ENCODE measurements at regions not wholly inside any gene's neighbourhood (a gene's known extent, or its start where the extent isn't known, plus 50 kb on each side); places are given as distances from the start of the nearest gene placed in this dataset.
"Not testable (repeated sequence)": the region's sequence is repeated elsewhere in the genome, so short reads cannot be mapped to it uniquely, and the experiment has no call there.

- no peak for DNase-seq
These were observed 494.4 kb upstream of the RGS6 start for GRCh38 chr14:71437870-71438269.

DNA sequence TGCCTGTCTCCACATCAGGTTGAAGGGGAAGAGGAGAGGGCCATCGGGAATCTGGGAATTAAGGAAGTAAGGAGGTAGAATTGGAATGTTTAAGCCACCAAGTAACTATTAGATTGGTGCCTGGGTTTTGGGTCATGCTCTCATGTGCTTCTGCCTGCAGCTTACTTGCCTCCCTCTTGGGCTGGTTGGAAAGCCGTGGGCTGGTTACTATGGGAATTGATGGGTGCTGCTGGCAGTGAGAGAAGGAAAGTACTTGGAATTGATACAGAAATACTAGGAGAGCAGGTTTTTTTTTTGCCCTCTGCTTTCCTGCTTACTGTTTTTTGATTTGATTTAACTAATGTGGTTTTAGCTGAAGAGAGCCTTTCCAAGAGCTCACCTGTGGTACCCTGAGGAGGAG is 493.5 kb upstream of the RGS6 start:
- DNase-seq, result no peak

GRCh38 chr14:71441126-71441525 is 491.1 kb upstream of the RGS6 start:
- DNase-seq, result no peak

- no peak for DNase-seq
These were observed 488.0 kb upstream of the RGS6 start for GRCh38 chr14:71444030-71444822.

DNA sequence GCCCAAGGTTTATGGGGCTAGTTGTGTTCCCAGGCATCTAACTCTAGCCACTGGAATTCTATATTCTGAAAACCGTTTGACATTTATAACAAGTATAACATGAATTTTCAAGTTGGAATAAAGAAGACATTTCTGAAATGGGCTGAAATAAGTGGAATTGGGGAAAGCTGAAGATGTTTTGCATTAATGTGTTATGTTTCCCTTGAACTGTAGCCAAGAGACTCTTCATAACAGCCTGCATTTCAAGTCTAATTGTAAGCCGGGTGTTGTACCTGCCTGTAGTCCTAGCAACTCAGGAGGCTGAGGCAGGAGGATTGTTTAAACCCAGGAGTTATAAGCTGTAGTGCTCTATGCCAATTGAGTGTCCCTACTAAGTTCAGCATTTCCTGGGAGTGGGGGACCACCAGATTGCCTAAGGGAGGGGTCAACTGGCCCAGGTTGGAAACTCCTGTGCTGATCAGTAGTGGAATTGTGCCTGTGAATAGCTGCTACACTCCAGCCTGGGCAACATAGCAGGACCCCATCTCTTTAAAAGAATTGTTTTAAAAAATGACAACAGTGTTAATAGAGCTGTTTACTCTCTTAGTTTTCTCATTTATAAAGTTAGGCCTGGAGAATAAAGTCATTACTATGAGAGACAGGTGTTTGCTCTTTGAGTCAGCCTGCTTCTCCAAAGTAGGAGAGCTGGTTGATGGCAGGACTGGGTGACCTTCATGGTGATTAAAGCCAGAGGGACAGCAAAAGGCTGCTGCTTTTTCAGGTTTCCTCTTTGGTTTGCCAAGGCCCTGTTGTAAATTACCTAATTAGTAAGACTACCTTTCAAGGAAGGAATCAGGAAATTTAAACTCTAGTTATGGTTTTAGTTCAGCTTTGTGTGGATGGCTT is 483.6 kb upstream of the RGS6 start:
- no peak for DNase-seq

DNA sequence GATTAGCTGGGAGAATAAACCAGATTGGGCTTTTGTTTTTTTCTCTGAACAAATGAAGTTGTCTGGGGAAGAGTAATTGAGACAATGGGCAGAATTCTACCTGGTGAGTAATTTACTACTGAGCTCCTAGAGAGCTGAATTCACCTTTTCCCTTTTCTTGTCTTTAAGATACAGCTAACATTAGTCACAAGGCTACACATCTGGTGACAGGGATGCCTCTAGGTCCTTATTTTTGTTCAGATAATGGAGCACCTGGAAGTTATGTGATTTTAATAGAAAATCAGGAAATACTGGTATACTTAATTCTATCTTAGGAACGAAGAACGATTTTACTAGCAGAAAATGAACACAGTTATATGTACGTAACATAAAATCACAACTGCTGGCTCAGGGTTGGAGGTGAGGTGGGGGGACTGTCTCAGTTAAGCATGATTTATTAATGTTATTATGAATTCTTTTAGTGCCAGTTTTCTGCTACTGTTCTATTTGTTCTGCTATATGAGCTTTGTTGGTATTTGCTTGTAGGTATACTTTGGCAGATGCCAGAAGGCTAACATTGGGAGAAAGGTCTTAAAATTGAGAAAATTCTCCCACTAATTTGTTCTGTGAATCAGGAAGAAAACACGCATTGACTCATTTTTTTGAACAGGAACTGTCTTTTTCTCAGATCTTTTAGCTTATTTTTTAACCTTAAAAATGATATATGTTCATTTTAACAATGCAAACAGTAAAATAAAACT is 482.7 kb upstream of the RGS6 start:
- DNase-seq, result no peak

DNA sequence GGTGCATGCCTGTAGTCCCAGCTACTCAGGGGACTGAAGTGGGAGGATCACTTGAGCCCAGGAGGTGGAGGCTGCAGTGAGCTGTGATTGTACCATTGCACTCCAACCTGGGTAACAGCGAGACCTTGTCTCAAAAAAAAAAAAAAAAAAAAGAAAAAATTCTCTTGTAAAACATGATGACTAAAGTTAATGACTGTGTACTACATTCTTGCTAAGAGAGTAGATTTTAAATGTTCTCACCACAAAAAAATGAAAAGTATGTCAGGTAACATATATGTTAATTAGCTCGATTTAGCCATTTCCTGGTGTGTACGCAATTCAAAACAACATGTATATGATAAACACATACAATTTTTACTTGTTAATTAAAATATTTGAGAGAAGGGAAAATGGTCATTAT is 480.7 kb upstream of the RGS6 start:
- DNase-seq, result no peak

DNA sequence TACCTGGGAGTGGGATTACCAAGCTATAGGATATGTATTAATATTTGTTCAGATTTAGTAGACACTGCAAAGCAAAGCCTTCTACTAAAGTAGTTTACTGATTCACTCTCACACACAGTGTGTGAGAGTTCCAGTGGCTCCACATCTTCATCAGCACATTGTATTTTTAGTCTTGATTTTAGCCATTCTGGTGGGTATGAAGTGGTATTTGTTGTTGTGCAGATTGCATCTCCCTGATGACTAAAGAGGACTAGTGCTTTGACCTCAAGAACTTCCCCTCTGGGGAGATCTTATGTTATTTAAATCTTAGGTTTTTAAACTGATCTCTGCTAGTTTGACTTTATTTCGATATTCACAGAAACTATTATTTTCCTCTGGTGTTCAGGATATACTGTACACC is 479.7 kb upstream of the RGS6 start:
- no peak for DNase-seq

- no peak for DNase-seq
These were observed 479.2 kb upstream of the RGS6 start for GRCh38 chr14:71452987-71453386.

DNA sequence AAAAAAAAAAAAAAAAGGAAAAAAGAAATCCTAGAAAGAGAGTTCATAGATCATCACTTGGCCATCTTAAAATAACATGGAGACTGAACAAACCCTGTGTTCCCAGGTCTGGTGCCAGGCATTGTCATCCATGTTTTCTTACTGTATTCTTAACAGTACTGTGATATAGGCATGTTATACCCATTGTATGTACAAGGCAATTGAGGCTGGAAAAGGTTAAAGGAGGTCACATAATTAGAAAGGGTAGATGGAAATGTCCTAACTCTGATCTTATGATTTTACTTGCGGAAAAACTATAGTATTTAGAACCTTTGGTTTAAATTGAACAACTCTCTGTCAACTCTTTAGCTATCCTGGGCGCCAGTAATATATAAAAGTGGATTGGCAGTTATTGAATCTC is 478.2 kb upstream of the RGS6 start:
- DNase-seq, result no peak

DNA sequence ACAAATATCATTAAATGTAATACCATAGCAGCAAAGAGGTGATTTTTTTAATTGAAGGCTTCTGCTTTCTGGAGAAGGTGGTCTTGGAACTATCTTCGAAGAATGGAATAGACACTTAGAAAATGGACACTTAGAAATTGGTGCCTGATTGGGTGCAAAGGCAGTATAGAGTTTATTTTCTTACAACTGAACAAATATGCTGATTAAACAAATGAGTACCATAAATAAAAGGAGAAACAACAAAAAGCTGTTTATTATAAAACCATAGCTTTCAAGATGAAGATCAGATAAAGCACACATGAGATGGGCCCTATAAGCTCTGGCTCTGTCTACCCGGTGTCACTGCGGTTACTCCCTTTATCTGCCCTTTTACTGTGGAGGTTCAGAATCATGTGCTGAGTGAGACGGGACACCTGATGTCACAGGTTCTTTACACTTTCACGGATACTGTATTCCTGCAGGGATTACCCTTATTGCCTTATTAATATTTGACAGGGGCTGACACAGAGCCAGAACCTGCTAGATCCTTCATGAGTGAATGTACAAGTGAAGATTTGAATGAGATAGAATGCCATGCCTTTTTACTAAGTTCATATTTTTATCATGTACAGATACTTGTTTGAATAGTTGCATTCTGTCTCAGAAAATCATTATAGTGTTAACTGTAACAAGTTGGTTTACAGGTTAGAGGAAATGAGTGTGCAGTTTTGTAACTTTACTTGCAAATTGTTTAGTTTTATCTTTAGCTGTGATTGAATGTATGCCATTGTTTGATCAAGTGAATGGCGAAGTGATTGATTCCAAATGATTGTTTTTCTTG is 477.5 kb upstream of the RGS6 start:
- no peak for DNase-seq

DNA sequence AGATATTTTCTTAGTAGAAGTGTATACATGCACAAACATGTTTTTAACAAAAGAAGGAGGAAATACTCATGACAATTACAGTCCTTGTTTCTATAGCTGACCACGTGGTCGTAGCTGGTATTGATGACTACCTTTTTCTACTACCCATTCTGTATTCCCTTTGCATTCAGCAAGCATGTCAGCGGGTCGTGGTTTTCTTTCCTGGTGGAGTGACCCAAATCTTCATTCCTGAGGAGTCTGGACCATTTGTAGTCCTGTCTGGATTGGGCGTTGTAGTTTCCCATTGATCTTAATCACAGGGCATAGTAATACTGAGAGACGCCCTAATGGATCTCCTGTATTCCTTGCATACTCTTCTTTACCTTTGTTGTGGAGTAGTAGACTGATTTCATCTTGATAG is 472.1 kb upstream of the RGS6 start:
- DNase-seq, result no peak

DNA sequence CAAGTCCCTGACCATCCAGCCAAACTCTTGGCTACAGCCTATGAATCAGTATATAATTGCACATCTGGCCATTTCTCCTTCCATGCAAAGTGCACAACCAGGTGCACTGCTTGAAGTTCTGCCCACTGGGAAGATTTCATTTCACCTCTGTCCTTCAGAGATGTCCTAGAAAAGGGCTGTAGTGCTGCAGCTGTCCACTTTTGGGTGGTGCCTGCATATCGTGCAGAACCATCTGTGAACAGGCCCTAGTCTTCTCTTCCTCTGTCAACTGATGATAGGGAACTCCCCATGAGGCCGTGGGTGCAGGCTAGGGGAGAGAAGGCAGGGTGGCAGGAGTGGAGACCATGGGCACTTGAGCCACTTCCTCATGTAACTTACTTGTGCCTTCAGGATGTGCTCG is 470.6 kb upstream of the RGS6 start:
- DNase-seq, result not testable (repeated sequence)

GRCh38 chr14:71463807-71464206 is 468.4 kb upstream of the RGS6 start:
- no peak for DNase-seq

DNA sequence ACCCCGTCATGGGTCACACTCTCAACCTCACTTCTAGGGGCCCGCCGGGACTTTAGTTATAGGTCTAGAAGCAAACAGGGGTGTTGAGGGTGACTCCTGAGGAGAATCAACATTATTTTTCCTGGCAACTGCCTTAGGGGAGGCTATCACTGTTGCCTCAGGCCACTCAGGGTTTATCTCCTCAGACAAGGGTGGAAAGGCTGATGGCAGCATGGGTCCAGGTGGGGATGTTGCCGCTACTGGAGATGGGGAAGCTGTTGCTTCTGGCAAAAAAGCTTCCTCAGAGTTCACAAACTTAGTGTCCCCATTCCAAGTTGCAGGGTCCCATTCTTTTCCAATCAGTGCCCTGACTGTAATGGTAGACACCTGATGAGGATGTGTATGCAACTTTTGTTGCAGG is 467.4 kb upstream of the RGS6 start:
- no peak for DNase-seq

- DNase-seq, result no peak
These were observed 466.9 kb upstream of the RGS6 start for GRCh38 chr14:71465316-71465715.

- DNase-seq, result no peak
These were observed 466.0 kb upstream of the RGS6 start for GRCh38 chr14:71466251-71466650.

DNA sequence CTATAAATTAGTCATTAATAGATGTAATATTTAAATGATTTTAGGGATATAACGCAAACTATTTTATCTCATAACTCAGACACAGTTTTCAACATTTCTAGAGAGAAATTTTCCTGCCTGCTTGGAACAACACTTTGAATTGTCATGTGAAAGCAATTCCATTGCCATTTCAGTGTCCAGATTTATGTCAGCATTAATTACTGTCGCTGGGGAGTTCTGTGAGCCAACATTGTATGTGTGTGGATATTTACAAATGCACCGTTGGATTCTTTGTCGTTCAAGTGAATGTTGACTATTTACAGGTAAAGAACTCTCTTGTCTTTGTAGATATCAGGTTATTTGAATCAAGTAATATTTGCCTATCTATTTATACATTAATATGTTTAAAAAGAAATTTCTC is 465.3 kb upstream of the RGS6 start:
- no peak for DNase-seq

- DNase-seq, result no peak
These were observed 464.8 kb upstream of the RGS6 start for GRCh38 chr14:71467361-71467811.

DNA sequence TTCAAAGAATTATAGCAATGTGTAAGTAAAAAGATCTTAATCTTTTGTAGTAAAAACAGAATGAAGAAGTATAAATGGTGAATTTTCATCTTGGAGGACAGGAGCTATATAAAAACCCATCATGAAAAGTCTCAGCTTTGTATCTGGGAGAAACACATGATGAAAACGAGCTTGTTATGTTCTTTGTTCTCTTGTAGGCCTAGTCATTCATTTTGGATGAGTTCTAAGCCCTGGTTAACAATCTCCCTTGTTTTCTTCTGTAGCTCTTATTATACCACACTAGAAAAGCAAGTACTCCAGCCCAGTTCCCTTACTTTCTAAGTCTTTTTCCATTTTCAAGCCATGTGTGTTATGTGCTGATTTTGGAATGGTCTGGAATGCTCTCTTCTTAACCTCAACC is 463.5 kb upstream of the RGS6 start:
- DNase-seq, result no peak

GRCh38 chr14:71469643-71470335 is 462.4 kb upstream of the RGS6 start:
- DNase-seq, result no peak
